HEK293 (cell line): ENCODE measurements at regions not wholly inside any gene's neighbourhood (a gene's known extent, or its start where the extent isn't known, plus 50 kb on each side); places are given as distances from the start of the nearest gene placed in this dataset.

Source experiments
- CTCF ChIA-PET: fragments of 350-600 bp; formaldehyde crosslinking; extraction: SDS; loops from one replicate; lab custom pipeline; 2021; ENCODE audit warnings: antibody characterized with exemption; lab: Yijun Ruan, JAX
- POLR2A ChIA-PET: fragments of 300-600 bp; formaldehyde crosslinking; extraction: SDS; loops from one replicate; lab custom pipeline; 2020; ENCODE audit warnings: antibody characterized with exemption, inconsistent platforms; lab: Yijun Ruan, JAX
- H3K27ac ChIP-seq: fragments of 200-500 bp; sonication (Bioruptor generic); 2 replicates; pipeline ENCODE4 v1.5.1; 2014; ENCODE audit warnings: low read depth, low read length, control low read depth, inconsistent platforms; ENCODE audit errors: extremely low read depth
- H3K36me3 ChIP-seq, 2 experiments: fragments of 200-500 bp in 1 of 2; sonication (Bioruptor generic) in 1 of 2; 1 replicate in 1 of 2; 2 replicates in 1 of 2; pipeline ENCODE4 v1.5.1; 2014 to 2017; ENCODE audit warnings: inconsistent platforms in 2 of 2, low read length in 2 of 2; ENCODE audit not compliant: control insufficient read depth in 2 of 2, insufficient read depth in 1 of 2
- H3K4me1 ChIP-seq: fragments of 200-500 bp; sonication (Bioruptor generic); 2 replicates; pipeline ENCODE4 v1.5.1; 2014; ENCODE audit warnings: mild to moderate bottlenecking, low read length, inconsistent platforms; ENCODE audit not compliant: control insufficient read depth, insufficient read depth
- H3K4me3 ChIP-seq: 2 replicates; pipeline ENCODE4 v1.5.1; 2011; ENCODE audit warnings: low read depth, mild to moderate bottlenecking, control low read depth, low read length, moderate library complexity
- H3K9me3 ChIP-seq: fragments of 200-500 bp; sonication (Bioruptor generic); 2 replicates; pipeline ENCODE4 v1.5.1; 2014; ENCODE audit warnings: low read depth, low read length, inconsistent platforms; ENCODE audit not compliant: control insufficient read depth, insufficient read depth
- GLI2 ChIP-seq: fragments of 450-650 bp; formaldehyde crosslinking; IDR thresholded peaks from 2 replicates; pipeline ENCODE4; 2017; ENCODE audit warnings: missing biosample characterization, missing genetic modification characterization, low read depth, borderline replicate concordance
- GLI4 ChIP-seq: fragments of 450-650 bp; formaldehyde crosslinking; IDR thresholded peaks from 2 replicates; pipeline ENCODE4 v1.5.1; 2016; ENCODE audit warnings: missing biosample characterization, missing genetic modification characterization
- MYNN ChIP-seq: fragments of 450-650 bp; formaldehyde crosslinking; IDR thresholded peaks from 2 replicates; pipeline ENCODE4 v1.5.1; 2016; ENCODE audit warnings: missing biosample characterization, missing genetic modification characterization, borderline replicate concordance
- PRDM2 ChIP-seq: fragments of 450-650 bp; formaldehyde crosslinking; IDR thresholded peaks from 2 replicates; pipeline ENCODE4 v1.5.1; 2016; ENCODE audit warnings: missing biosample characterization, missing genetic modification characterization, borderline replicate concordance
- SETDB1 ChIP-seq: IDR thresholded peaks from one replicate; pipeline ENCODE4 v1.6.1; 2017; ENCODE audit warnings: mild to moderate bottlenecking, low read length, moderate library complexity, mixed read lengths; ENCODE audit not compliant: insufficient read length
- TSHZ1 ChIP-seq: fragments of 450-650 bp; formaldehyde crosslinking; IDR thresholded peaks from 2 replicates; pipeline ENCODE4 v1.5.1; 2016; ENCODE audit warnings: missing biosample characterization, missing genetic modification characterization, borderline replicate concordance
- WT1 ChIP-seq: fragments of 450-650 bp; formaldehyde crosslinking; IDR thresholded peaks from 2 replicates; pipeline ENCODE4 v1.5.1; 2016; ENCODE audit warnings: missing biosample characterization, missing genetic modification characterization
- ZBTB10 ChIP-seq: fragments of 450-650 bp; formaldehyde crosslinking; IDR thresholded peaks from 2 replicates; pipeline ENCODE4 v1.5.1; 2016; ENCODE audit warnings: missing biosample characterization, missing genetic modification characterization
- ZBTB26 ChIP-seq: fragments of 450-650 bp; formaldehyde crosslinking; optimal IDR thresholded peaks from 2 replicates; pipeline ENCODE3; 2016; ENCODE audit warnings: missing biosample characterization, mild to moderate bottlenecking, missing genetic modification characterization
- ZNF10 ChIP-seq: fragments of 450-650 bp; formaldehyde crosslinking; IDR thresholded peaks from 2 replicates; pipeline ENCODE4 v1.5.1; 2017; ENCODE audit warnings: missing biosample characterization, missing genetic modification characterization
- ZNF169 ChIP-seq: fragments of 450-650 bp; formaldehyde crosslinking; IDR thresholded peaks from 2 replicates; pipeline ENCODE4 v1.5.1; 2016; ENCODE audit warnings: missing biosample characterization, missing genetic modification characterization
- ZNF18 ChIP-seq: fragments of 450-650 bp; formaldehyde crosslinking; IDR thresholded peaks from 2 replicates; pipeline ENCODE4 v1.5.1; 2016; ENCODE audit warnings: missing biosample characterization, missing genetic modification characterization
- ZNF274 ChIP-seq, 2 experiments: fragments of 200-500 bp in 1 of 2; fragments of 450-650 bp in 1 of 2; sonication (Bioruptor generic) in 1 of 2; formaldehyde crosslinking in 1 of 2; IDR thresholded peaks; 2 replicates each; pipeline versions ENCODE4 v1.5.1 to v1.6.1; 2014 to 2016; ENCODE audit warnings: borderline replicate concordance in 1 of 2, inconsistent platforms in 1 of 2, low read length in 1 of 2, missing biosample characterization in 1 of 2, missing genetic modification characterization in 1 of 2
- ZNF311 ChIP-seq: fragments of 450-650 bp; formaldehyde crosslinking; IDR thresholded peaks from 2 replicates; pipeline ENCODE4 v1.5.1; 2017; ENCODE audit warnings: missing biosample characterization, missing genetic modification characterization, borderline replicate concordance
- ZNF501 ChIP-seq: fragments of 450-650 bp; formaldehyde crosslinking; IDR thresholded peaks from 2 replicates; pipeline ENCODE4 v1.5.1; 2016; ENCODE audit warnings: missing biosample characterization, missing genetic modification characterization
- ZNF623 ChIP-seq: fragments of 450-650 bp; formaldehyde crosslinking; IDR thresholded peaks from 2 replicates; pipeline ENCODE4 v1.5.1; 2016; ENCODE audit warnings: missing biosample characterization, missing genetic modification characterization
- ZNF660 ChIP-seq: fragments of 450-650 bp; IDR thresholded peaks from 2 replicates; pipeline ENCODE4 v1.5.1; 2018; ENCODE audit warnings: missing biosample characterization, mild to moderate bottlenecking, missing genetic modification characterization
- ZNF747 ChIP-seq: fragments of 450-650 bp; formaldehyde crosslinking; IDR thresholded peaks from 2 replicates; pipeline ENCODE4 v1.5.1; 2016; ENCODE audit warnings: missing biosample characterization, missing genetic modification characterization
- ZNF776 ChIP-seq: fragments of 450-650 bp; formaldehyde crosslinking; IDR thresholded peaks from 2 replicates; pipeline ENCODE4 v1.5.0; 2017; ENCODE audit warnings: missing biosample characterization, missing genetic modification characterization, borderline replicate concordance
- ZSCAN16 ChIP-seq: fragments of 450-650 bp; formaldehyde crosslinking; IDR thresholded peaks from 2 replicates; pipeline ENCODE4 v1.5.1; 2016; ENCODE audit warnings: missing biosample characterization, missing genetic modification characterization

- TF ChIP-seq ZSCAN16 (tag by site-specific recombination) (no peak), ZNF747 (tag by site-specific recombination) (no peak), WT1 (tag by site-specific recombination) (no peak), SETDB1 (no peak)
- Histone ChIP-seq H3K9me3 (no peaks in the 10 kb centered on the region), H3K4me3 (no peak overlapping the region), H3K27ac (no peak overlapping the region), H3K36me3 (no peaks in the 10 kb centered on the region), H3K4me1 (no peaks in the 10 kb centered on the region)
- POLR2A ChIA-PET = no interaction called here
- CTCF ChIA-PET = no interaction called here
Observed at GRCh38 chr9:80465556-80465955, 893.8 kb downstream of the TLE4 start.

- H3K36me3 ChIP-seq = no peaks in the 10 kb centered on the region
- H3K4me3 ChIP-seq = no peak overlapping the region
- H3K4me1 ChIP-seq = no peaks in the 10 kb centered on the region
- no peak overlapping the region for H3K27ac ChIP-seq
- CTCF ChIA-PET = no interaction called here
- POLR2A ChIA-PET = no interaction called here
- no peaks in the 10 kb centered on the region for H3K9me3 ChIP-seq
- TF ChIP-seq ZNF169 (tag by site-specific recombination) = no peak
- no peak for TF ChIP-seq ZBTB10 (tag by site-specific recombination)
- no peak for TF ChIP-seq ZNF18
- TF ChIP-seq TSHZ1 (tag by site-specific recombination) = no peak
- no peak for TF ChIP-seq GLI4 (tag by site-specific recombination)
- TF ChIP-seq MYNN (tag by site-specific recombination) = no peak
- TF ChIP-seq SETDB1 = no peak
- no peak for TF ChIP-seq ZNF501
- no peak for TF ChIP-seq ZNF660 (tag by site-specific recombination)
- TF ChIP-seq PRDM2 (tag by site-specific recombination) = no peak
- TF ChIP-seq ZNF10 = no peak
- no peak for TF ChIP-seq ZBTB26 (tag by site-specific recombination)
- no peak for TF ChIP-seq ZNF311
- TF ChIP-seq ZNF274 (IDR thresholded peaks at IDR 0.05; ENCODE audit: low read length) = no peak
- TF ChIP-seq ZNF274 (tag by site-specific recombination; IDR thresholded peaks at IDR 0.05; ENCODE audit: borderline replicate concordance) = no peak
- no peak for TF ChIP-seq GLI2 (tag by site-specific recombination)
- TF ChIP-seq ZNF623 (tag by site-specific recombination) = no peak
- TF ChIP-seq ZNF776 (tag by site-specific recombination) = no peak
Observed at GRCh38 chr9:80449513-80449912, 877.7 kb downstream of the TLE4 start.
